ENCODE measurements at regions not wholly inside any gene's neighbourhood (a gene's known extent, or its start where the extent isn't known, plus 50 kb on each side); places are given as distances from the start of the nearest gene placed in this dataset.

GRCh38 chr3:194738254-194739093, 52.8 kb downstream of the FAM43A start:
- DNase-seq (ENCODE audit: low spot score): no peak
- no peak for TF ChIP-seq CTCF (IDR thresholded peaks at IDR 0.05; ENCODE audit: extremely low read depth, missing control alignments)

DNA sequence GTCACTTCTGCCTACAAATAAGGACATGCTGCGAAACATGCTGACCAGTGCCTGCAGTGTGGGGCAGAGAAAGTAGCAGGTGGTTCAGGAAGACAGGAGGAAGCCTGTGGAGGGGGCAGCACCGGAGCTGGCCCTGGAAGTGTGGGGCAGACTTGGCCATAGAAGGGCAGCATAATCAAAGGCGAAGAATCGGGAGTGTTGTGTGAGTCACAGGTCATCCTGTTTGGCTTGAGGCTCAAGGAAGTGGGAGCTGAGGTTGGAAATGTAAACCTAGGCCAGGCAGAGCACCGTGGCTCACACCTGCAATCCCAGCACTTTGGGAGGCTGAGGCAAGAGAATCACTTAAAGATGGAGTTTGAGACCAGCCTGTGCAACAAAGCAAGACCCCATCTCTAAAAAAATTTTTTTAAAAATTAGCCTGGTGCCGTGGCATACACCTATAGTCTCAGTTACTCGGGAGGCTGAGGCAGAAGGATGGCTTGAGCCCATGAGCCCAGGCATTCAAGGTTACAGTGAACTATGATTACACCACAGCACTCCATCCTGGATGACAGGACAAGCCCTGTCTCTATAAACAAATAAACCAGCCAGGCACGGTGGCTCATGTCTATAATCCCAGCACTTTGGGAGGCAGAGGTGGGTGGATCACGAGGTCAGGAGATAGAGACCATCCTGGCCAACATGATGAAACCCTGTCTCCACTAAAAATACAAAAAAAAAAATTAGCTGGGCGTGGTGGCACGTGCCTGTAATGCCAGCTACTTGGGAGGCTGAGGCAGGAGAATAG, 54.0 kb downstream of the FAM43A start:
- no peak for DNase-seq (ENCODE audit: low spot score)
- TF ChIP-seq CTCF (IDR thresholded peaks at IDR 0.05; ENCODE audit: extremely low read depth, missing control alignments): no peak

- DNase-seq (ENCODE audit: low spot score): no peak
- TF ChIP-seq CTCF (IDR thresholded peaks at IDR 0.05; ENCODE audit: extremely low read depth, missing control alignments): no peak
These were observed 55.3 kb downstream of the FAM43A start for GRCh38 chr3:194740859-194741491.

DNA sequence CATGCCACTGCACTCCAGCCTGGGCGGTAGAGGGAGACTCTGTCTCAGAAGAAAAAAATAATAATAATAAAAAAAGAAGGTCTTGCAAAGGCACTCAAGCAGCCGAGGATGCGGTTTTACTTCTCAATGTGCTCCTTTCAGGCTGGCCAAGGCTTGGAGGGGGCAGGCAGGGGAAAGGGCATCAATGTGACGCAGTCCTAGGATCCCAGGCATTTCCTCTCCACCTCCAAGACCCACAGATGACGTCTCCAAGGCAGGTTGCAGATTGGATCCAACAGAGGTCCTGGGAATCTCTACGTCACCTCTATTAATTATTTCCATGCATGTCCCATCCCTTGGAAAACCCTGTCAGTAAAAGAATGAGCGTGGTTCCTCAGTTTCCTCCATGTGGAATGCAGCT, 56.2 kb downstream of the FAM43A start:
- no peak for DNase-seq (ENCODE audit: low spot score)
- no peak for TF ChIP-seq CTCF (IDR thresholded peaks at IDR 0.05; ENCODE audit: extremely low read depth, missing control alignments)

- TF ChIP-seq CTCF (IDR thresholded peaks at IDR 0.05; ENCODE audit: extremely low read depth, missing control alignments): no peak
- DNase-seq (ENCODE audit: low spot score): no peak
These were observed 59.1 kb downstream of the FAM43A start for GRCh38 chr3:194744826-194745225.

GRCh38 chr3:194745422-194746184, 59.9 kb downstream of the FAM43A start:
- TF ChIP-seq CTCF (IDR thresholded peaks at IDR 0.05; ENCODE audit: extremely low read depth, missing control alignments): no peak
- DNase-seq (ENCODE audit: low spot score): no peak

Measured in GM20000 (cell line).